Body of pancreas (tissue), 4 donors: ENCODE measurements at regions not wholly inside any gene's neighbourhood (a gene's known extent, or its start where the extent isn't known, plus 50 kb on each side); places are given as distances from the start of the nearest gene placed in this dataset.

Source experiments
- ATAC-seq: fragments of 150-250 bp; one replicate; pipeline ENCODE4 v1.9.1; 2016
- DNase-seq, 4 donors: peaks; one replicate each; pipeline ENCODE4 v3.0.0-alpha.2; 2019
- H3K27ac ChIP-seq, 4 donors: fragments of 200-600 bp; sonication (generic); 1 replicate in 3 of 4; 2 replicates in 1 of 4; pipeline versions ENCODE4 v1.5.1 to v1.6.1; 2016 to 2019; ENCODE audit warnings: mild to moderate bottlenecking in 1 of 4, mixed read lengths in 1 of 4, moderate library complexity in 1 of 4
- H3K27me3 ChIP-seq, 2 donors: fragments of 200-600 bp; sonication (generic); one replicate each; pipeline ENCODE4 v1.6.0; 2016; ENCODE audit warnings: mild to moderate bottlenecking in 1 of 2
- H3K36me3 ChIP-seq, 2 donors: fragments of 200-600 bp; sonication (generic); replicated peaks in 1 of 2; 2 replicates each; pipeline ENCODE4 v1.5.1; 2016; ENCODE audit warnings: low read depth in 2 of 2; ENCODE audit not compliant: insufficient read depth in 1 of 2
- H3K4me1 ChIP-seq: fragments of 200-600 bp; sonication (generic); one replicate; pipeline ENCODE4 v1.6.0; 2016
- H3K4me3 ChIP-seq, 2 donors: fragments of 200-600 bp; sonication (generic); 1 replicate in 1 of 2; 2 replicates in 1 of 2; pipeline ENCODE4 v1.5.1; 2016 to 2019
- H3K9me3 ChIP-seq, 3 donors: fragments of 200-600 bp; sonication (generic); 1 replicate in 2 of 3; 2 replicates in 1 of 3; pipeline ENCODE4 v1.5.1; 2016
- POLR2A ChIP-seq, 3 donors: fragments of 450-650 bp; IDR thresholded peaks; one replicate each; pipeline ENCODE4 v1.6.1; 2016; ENCODE audit warnings: antibody characterized with exemption in 3 of 3, mild to moderate bottlenecking in 2 of 3
- WGBS, 2 donors: methylation state at CpG; one replicate each; pipeline ENCODE4 v1.1.5; 2017; 5-methylcytosine and 5-hydroxymethylcytosine counted together
- intact Hi-C: fragments of 100-400 bp; cut with DNase I; formaldehyde crosslinking; loops from one replicate; pipeline ENCODE4 v1.15.1; 2023
- TF ChIP-seq, protein P1 (sequence below), 7 experiments: fragments of 450-650 bp in 4 of 7; fragments of 200-600 bp in 3 of 7; sonication (generic) in 3 of 7; IDR thresholded peaks; one replicate each; pipeline ENCODE4 v1.5.1; 2016 to 2019; ENCODE audit warnings: antibody characterized with exemption in 7 of 7

DNA sequence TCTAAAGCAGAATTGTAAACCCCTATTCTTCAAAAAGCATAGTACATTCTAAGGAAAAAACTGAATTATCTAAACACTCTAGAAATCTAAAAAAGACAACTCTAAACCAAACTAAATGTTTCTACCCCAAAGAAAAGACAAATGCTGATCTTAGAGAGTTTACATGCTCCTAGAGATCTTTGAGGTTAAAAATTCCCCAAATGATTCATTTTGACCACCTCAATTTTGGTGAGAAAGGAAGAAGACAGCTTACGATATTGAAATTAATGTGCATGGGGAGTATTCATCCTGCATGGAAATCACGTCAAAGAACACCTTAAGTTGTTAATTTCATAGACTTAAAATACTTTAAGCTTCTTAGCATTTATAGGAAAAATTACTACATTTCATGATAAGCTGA lies 377.8 kb upstream of the RUNX1 start:
- no peak for TF ChIP-seq POLR2A (IDR thresholded peaks at IDR 0.05)
- TF ChIP-seq, protein P1, sequence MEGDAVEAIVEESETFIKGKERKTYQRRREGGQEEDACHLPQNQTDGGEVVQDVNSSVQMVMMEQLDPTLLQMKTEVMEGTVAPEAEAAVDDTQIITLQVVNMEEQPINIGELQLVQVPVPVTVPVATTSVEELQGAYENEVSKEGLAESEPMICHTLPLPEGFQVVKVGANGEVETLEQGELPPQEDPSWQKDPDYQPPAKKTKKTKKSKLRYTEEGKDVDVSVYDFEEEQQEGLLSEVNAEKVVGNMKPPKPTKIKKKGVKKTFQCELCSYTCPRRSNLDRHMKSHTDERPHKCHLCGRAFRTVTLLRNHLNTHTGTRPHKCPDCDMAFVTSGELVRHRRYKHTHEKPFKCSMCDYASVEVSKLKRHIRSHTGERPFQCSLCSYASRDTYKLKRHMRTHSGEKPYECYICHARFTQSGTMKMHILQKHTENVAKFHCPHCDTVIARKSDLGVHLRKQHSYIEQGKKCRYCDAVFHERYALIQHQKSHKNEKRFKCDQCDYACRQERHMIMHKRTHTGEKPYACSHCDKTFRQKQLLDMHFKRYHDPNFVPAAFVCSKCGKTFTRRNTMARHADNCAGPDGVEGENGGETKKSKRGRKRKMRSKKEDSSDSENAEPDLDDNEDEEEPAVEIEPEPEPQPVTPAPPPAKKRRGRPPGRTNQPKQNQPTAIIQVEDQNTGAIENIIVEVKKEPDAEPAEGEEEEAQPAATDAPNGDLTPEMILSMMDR (IDR thresholded peaks at IDR 0.05): no peak
- no peaks in the 10 kb centered on the region for H3K9me3 ChIP-seq

GRCh38 chr21:35426469-35426868 lies 377.4 kb upstream of the RUNX1 start:
- no peak for ATAC-seq
- DNase-seq: no peak
- intact Hi-C loops: no loop called here
- WGBS, 2 donors: 53 to 58% methylated on average over 3 of the region's 3 CpGs
- H3K4me3 ChIP-seq: no peak overlapping the region
- H3K9me3 ChIP-seq: no peaks in the 10 kb centered on the region
- H3K4me1 ChIP-seq: no peaks in the 10 kb centered on the region
- no peaks in the 10 kb centered on the region for H3K36me3 ChIP-seq
- H3K27me3 ChIP-seq: no peaks in the 10 kb centered on the region
- no peak for TF ChIP-seq POLR2A (IDR thresholded peaks at IDR 0.05)
- TF ChIP-seq, protein P1 (IDR thresholded peaks at IDR 0.05): no peak
- no peak overlapping the region for H3K27ac ChIP-seq

More for the DNA sequence above, 377.8 kb upstream of the RUNX1 start:
- no peak overlapping the region for H3K27ac ChIP-seq
- no peak for ATAC-seq
- intact Hi-C loops: no loop called here
- H3K27me3 ChIP-seq: no peaks in the 10 kb centered on the region
- H3K4me3 ChIP-seq: no peak overlapping the region
- no peaks in the 10 kb centered on the region for H3K4me1 ChIP-seq
- 59 to 61% methylated on average over 2 of the region's 2 CpGs for WGBS, 2 donors
- H3K36me3 ChIP-seq: no peaks in the 10 kb centered on the region
- no peak for DNase-seq

- no peaks in the 10 kb centered on the region for H3K4me1 ChIP-seq
- TF ChIP-seq, protein P1 (IDR thresholded peaks at IDR 0.05): no peak
- TF ChIP-seq POLR2A (IDR thresholded peaks at IDR 0.05): no peak
- H3K9me3 ChIP-seq: no peaks in the 10 kb centered on the region
- no peak overlapping the region for H3K27ac ChIP-seq
- ATAC-seq (no peak), DNase-seq (no peak)
- intact Hi-C loops: no loop called here
- 68 to 78% methylated on average over 3 of the region's 3 CpGs for WGBS, 2 donors
- H3K36me3 ChIP-seq: no peaks in the 10 kb centered on the region
- no peak overlapping the region for H3K4me3 ChIP-seq
- no peaks in the 10 kb centered on the region for H3K27me3 ChIP-seq
Measured at GRCh38 chr21:35424122-35424521, 375.0 kb upstream of the RUNX1 start.

- WGBS, 2 donors: 69 to 71% methylated on average over 1 of the region's 1 CpG
- ATAC-seq: no peak
- no peaks in the 10 kb centered on the region for H3K27me3 ChIP-seq
- intact Hi-C loops: no loop called here
- H3K36me3 ChIP-seq: no peaks in the 10 kb centered on the region
- no peak overlapping the region for H3K27ac ChIP-seq
- H3K4me3 ChIP-seq: no peak overlapping the region
- no peaks in the 10 kb centered on the region for H3K4me1 ChIP-seq
- no peak for TF ChIP-seq POLR2A (IDR thresholded peaks at IDR 0.05)
- TF ChIP-seq, protein P1 (IDR thresholded peaks at IDR 0.05): no peak
- H3K9me3 ChIP-seq: no peaks in the 10 kb centered on the region
- no peak for DNase-seq
Measured at GRCh38 chr21:35423709-35424108, 374.6 kb upstream of the RUNX1 start.

- Histone ChIP-seq H3K9me3 (no peaks in the 10 kb centered on the region), H3K36me3 (no peaks in the 10 kb centered on the region), H3K4me3 (no peak overlapping the region), H3K27ac (no peak overlapping the region), H3K27me3 (no peaks in the 10 kb centered on the region), H3K4me1 (no peaks in the 10 kb centered on the region)
- intact Hi-C loops: no loop called here
- ATAC-seq: no peak
- DNase-seq: no peak
- TF ChIP-seq, protein P1 (IDR thresholded peaks at IDR 0.05): no peak
- no peak for TF ChIP-seq POLR2A (IDR thresholded peaks at IDR 0.05)
Measured at GRCh38 chr21:35422011-35422410, 372.9 kb upstream of the RUNX1 start.
